ENCODE measurements at regions not wholly inside any gene's neighbourhood (a gene's known extent, or its start where the extent isn't known, plus 50 kb on each side); places are given as distances from the start of the nearest gene placed in this dataset.

DNA sequence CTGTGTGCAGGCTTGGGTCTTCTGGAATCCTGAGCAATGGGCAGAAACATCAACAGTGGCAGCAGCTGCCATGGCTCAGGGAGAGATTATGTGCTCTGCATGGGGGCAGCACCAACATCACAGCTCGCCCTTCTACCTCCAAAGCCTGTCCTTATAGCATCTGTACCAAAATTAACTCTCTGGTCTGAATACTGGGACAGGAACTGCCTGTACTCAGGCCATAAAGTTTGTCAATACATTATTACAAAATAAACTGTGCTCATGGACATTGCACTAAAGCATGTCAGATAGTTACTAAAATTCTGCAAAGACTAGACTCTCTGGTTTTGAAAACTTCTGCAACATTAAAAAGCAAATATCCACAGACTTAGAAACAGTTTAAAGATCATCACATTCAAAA, 91.6 kb downstream of the ZC3H11B start:
- TF ChIP-seq, protein P1, sequence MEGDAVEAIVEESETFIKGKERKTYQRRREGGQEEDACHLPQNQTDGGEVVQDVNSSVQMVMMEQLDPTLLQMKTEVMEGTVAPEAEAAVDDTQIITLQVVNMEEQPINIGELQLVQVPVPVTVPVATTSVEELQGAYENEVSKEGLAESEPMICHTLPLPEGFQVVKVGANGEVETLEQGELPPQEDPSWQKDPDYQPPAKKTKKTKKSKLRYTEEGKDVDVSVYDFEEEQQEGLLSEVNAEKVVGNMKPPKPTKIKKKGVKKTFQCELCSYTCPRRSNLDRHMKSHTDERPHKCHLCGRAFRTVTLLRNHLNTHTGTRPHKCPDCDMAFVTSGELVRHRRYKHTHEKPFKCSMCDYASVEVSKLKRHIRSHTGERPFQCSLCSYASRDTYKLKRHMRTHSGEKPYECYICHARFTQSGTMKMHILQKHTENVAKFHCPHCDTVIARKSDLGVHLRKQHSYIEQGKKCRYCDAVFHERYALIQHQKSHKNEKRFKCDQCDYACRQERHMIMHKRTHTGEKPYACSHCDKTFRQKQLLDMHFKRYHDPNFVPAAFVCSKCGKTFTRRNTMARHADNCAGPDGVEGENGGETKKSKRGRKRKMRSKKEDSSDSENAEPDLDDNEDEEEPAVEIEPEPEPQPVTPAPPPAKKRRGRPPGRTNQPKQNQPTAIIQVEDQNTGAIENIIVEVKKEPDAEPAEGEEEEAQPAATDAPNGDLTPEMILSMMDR (IDR thresholded peaks at IDR 0.05 in 4 of 5, conservative IDR thresholded peaks at IDR 0.05 in 1 of 5) = no peak
- no peak for TF ChIP-seq POLR2A (IDR thresholded peaks at IDR 0.05)
- in situ Hi-C loops (cut with MboI; ENCODE audit: low sequenced_read_pairs in 4 of 4) (no loop called here), intact Hi-C loops (cut with DNase I; ENCODE audit: low total_unique reads) (no loop called here)
- no peaks in the 10 kb centered on the region for H3K36me3 ChIP-seq
- H3K27me3 ChIP-seq = no peaks in the 10 kb centered on the region
- H3K27ac ChIP-seq = no peak overlapping the region
- no peaks in the 10 kb centered on the region for H3K9me3 ChIP-seq
- no peaks in the 10 kb centered on the region for H3K4me1 ChIP-seq
- H3K4me3 ChIP-seq = no peak overlapping the region
- ATAC-seq = no peak
- DNase-seq = no peak

GRCh38 chr1:219520241-219520640, 92.7 kb downstream of the ZC3H11B start:
- no peaks in the 10 kb centered on the region for H3K4me1 ChIP-seq
- intact Hi-C loops (cut with DNase I; ENCODE audit: low total_unique reads) (no loop called here), in situ Hi-C loops (cut with MboI; ENCODE audit: low sequenced_read_pairs in 4 of 4) (no loop called here)
- no peaks in the 10 kb centered on the region for H3K9me3 ChIP-seq
- no peaks in the 10 kb centered on the region for H3K36me3 ChIP-seq
- no peak for TF ChIP-seq POLR2A (IDR thresholded peaks at IDR 0.05)
- TF ChIP-seq, protein P1 (IDR thresholded peaks at IDR 0.05 in 4 of 5, conservative IDR thresholded peaks at IDR 0.05 in 1 of 5) = no peak
- no peak overlapping the region for H3K4me3 ChIP-seq
- ATAC-seq (no peak), DNase-seq (no peak)
- H3K27me3 ChIP-seq = no peaks in the 10 kb centered on the region
- H3K27ac ChIP-seq = no peak overlapping the region

DNA sequence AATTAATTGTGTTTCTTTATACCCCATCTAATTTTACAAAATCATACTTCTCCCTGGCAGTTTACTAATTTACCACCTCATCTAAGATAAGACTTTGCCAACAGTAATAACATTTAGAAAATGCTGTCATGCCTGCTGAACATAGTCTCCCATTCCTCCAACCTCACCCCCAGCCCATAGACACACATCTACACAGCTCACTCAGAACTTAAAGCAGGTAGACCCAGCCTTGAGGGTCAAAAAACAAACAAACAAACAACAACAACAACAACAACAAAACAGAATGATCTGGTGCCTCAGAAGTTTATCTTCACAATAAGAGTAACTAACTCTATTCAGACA, 94.0 kb downstream of the ZC3H11B start:
- intact Hi-C loops (cut with DNase I; ENCODE audit: low total_unique reads) = no loop called here

DNA sequence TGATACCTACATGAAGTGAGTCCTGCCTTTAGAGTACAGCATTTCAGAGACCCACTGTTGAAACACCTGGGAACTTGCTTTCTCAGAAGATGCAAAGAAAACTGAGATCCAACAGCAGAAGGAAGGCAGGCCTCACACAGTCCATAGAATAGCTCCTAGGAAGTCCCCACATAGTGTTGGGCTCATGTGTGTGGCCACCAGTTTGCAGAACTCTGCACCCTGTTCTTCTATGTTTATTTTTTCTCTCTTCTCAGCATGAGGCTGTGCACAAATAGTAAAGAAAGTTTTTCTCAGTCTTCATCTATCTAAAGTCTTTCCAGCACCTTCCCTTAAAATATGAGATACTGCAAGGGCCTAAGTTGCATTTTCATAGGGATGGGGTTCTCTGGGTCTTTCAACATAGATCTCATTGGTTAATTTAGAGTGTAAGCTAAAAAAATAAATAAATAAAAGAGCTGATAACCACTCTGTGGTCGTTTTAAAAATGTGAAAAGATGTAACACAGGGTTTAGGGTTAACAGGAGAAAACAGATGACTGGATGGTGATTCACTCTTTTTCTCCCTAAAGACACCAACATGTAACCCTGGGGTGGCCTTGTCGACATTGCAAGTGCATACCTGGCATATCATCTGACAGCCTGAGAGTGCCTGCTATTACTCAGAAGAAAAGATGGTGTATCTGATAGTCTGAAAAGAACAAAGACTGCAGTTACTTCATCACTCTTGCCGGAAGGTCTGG, 94.6 kb downstream of the ZC3H11B start:
- intact Hi-C loops (cut with DNase I; ENCODE audit: low total_unique reads) (no loop called here), in situ Hi-C loops (cut with MboI; ENCODE audit: low sequenced_read_pairs in 4 of 4) (no loop called here)
- ATAC-seq (no peak), DNase-seq (no peak)
- H3K36me3 ChIP-seq = no peaks in the 10 kb centered on the region
- no peaks in the 10 kb centered on the region for H3K27me3 ChIP-seq
- no peak overlapping the region for H3K27ac ChIP-seq
- H3K4me3 ChIP-seq = no peak overlapping the region
- no peaks in the 10 kb centered on the region for H3K4me1 ChIP-seq
- no peaks in the 10 kb centered on the region for H3K9me3 ChIP-seq
- TF ChIP-seq, protein P1 (IDR thresholded peaks at IDR 0.05 in 4 of 5, conservative IDR thresholded peaks at IDR 0.05 in 1 of 5) = no peak
- no peak for TF ChIP-seq POLR2A (IDR thresholded peaks at IDR 0.05)

More for the DNA sequence above, 94.0 kb downstream of the ZC3H11B start:
- Histone ChIP-seq H3K27me3 (no peaks in the 10 kb centered on the region), H3K9me3 (no peaks in the 10 kb centered on the region), H3K4me1 (no peaks in the 10 kb centered on the region), H3K36me3 (no peaks in the 10 kb centered on the region), H3K27ac (no peak overlapping the region), H3K4me3 (no peak overlapping the region)
- TF ChIP-seq, protein P1 (IDR thresholded peaks at IDR 0.05 in 4 of 5, conservative IDR thresholded peaks at IDR 0.05 in 1 of 5) = no peak
- TF ChIP-seq POLR2A (IDR thresholded peaks at IDR 0.05) = no peak
- in situ Hi-C loops (cut with MboI; ENCODE audit: low sequenced_read_pairs in 4 of 4) = no loop called here
- DNase-seq (no peak), ATAC-seq (no peak)

GRCh38 chr1:219517031-219517430, 95.9 kb downstream of the ZC3H11B start:
- Histone ChIP-seq H3K9me3 (no peaks in the 10 kb centered on the region), H3K4me3 (no peak overlapping the region), H3K27me3 (no peaks in the 10 kb centered on the region), H3K4me1 (no peaks in the 10 kb centered on the region), H3K36me3 (no peaks in the 10 kb centered on the region), H3K27ac (no peak overlapping the region)
- TF ChIP-seq, protein P1 (IDR thresholded peaks at IDR 0.05 in 4 of 5, conservative IDR thresholded peaks at IDR 0.05 in 1 of 5) = no peak
- TF ChIP-seq POLR2A (IDR thresholded peaks at IDR 0.05) = no peak
- ATAC-seq (no peak), DNase-seq (no peak)
- intact Hi-C loops (cut with DNase I; ENCODE audit: low total_unique reads) = no loop called here
- in situ Hi-C loops (cut with MboI; ENCODE audit: low sequenced_read_pairs in 4 of 4) = no loop called here
